UCSD-AML1 (cell line): ENCODE measurements at regions not wholly inside any gene's neighbourhood (a gene's known extent, or its start where the extent isn't known, plus 50 kb on each side); places are given as distances from the start of the nearest gene placed in this dataset.
"Not testable (repeated sequence)": the region's sequence is repeated elsewhere in the genome, so short reads cannot be mapped to it uniquely, and the experiment has no call there.

Experiments
- DNase-seq: peaks from one replicate; lab custom pipeline; 2025; ENCODE audit not compliant: unreplicated experiment; lab: John Stamatoyannopoulos, UW

- DNase-seq: no peak
Observed at GRCh38 chr18:42533009-42533575, 578.1 kb downstream of the PIK3C3 start.

DNA sequence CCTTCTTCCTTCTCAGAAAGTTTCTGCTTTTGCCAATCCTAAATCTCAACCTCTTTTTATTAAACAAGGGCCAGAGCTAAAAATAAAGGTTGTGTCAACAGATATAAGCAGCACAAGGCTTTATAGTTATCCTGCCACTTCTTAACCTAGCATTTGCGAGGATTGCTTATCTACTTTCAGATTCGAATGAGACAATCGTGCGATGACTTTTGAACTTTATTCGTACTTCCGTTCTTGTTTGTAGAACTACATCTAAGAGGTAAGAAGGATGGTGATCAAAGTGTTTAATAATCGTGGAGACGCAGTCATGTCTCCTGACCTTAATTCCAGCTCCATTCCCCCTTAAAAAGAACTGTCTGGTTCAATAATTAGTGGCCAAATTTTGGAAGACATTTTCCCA, 578.6 kb downstream of the PIK3C3 start:
- DNase-seq: no peak

GRCh38 chr18:42534313-42534712, 579.3 kb downstream of the PIK3C3 start:
- DNase-seq: no peak

- no peak for DNase-seq
Observed at GRCh38 chr18:42536442-42536841, 579.0 kb downstream of the RIT2 start.

- DNase-seq: no peak
Observed at GRCh38 chr18:42537291-42537690, 578.2 kb downstream of the RIT2 start.

DNA sequence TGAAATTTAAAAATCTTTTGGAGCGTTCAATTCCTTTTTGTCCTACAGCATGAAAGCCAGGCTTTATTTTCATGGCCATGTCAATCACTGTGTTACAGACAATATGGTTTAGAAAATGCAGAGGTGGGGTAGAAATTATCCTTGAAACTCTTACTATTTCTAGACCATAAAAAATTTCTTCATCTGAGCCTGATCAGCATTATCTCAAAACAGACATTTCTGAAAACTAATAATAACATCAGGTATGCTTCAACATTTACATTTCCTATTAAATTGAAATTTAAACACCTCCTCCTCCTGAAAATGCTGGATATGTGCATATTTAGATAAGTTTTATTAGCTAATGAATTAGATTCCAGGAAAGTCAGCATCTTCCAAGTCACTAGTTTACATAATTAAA, 570.6 kb downstream of the RIT2 start:
- DNase-seq: no peak

GRCh38 chr18:42545825-42546224, 569.7 kb downstream of the RIT2 start:
- no peak for DNase-seq

DNA sequence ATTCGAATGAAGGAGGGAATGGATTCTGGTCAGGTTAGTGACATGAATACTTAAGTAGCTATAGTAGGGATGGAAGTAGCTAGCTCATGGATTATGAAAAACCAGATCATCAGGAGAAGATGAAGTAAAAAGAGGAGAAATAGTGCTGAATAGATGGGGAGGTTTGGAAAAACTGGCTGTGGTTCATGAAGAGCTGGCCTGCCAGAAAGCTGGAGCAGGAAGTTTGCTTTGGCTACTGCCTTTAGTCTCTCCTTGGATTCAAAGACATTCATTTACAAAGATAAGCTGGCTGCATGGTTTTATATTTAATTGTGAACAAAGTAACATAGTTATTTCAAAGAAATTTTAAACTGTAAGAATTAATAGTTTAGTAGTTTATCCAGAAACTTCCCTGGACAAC, 567.0 kb downstream of the RIT2 start:
- no peak for DNase-seq

- no peak for DNase-seq
Observed at GRCh38 chr18:42549596-42549995, 565.9 kb downstream of the RIT2 start.

GRCh38 chr18:42552559-42552958, 562.9 kb downstream of the RIT2 start:
- not testable (repeated sequence) for DNase-seq

GRCh38 chr18:42559069-42559690, 556.3 kb downstream of the RIT2 start:
- DNase-seq: no peak

GRCh38 chr18:42561521-42561920, 554.0 kb downstream of the RIT2 start:
- no peak for DNase-seq

- no peak for DNase-seq
Observed at GRCh38 chr18:42563995-42564394, 551.5 kb downstream of the RIT2 start.

DNA sequence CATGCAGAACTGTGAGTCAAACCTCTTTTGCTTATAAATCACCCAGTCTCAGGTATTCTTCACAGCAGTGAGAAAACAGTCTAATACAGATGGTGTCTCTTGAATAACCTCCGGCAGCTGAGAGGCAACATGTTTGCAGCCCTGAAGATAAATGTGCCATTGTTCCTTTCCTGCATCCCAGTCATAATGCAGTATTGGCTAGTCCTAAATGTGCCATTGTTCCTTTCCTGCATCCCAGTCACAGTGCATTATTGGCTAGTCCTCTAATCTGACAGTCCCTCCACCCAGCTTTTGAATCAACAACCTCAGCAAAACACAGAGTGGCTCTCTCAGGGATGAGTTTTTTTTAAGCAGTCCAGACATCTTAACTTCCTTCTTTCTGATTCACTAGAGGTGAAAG, 550.7 kb downstream of the RIT2 start:
- no peak for DNase-seq

DNA sequence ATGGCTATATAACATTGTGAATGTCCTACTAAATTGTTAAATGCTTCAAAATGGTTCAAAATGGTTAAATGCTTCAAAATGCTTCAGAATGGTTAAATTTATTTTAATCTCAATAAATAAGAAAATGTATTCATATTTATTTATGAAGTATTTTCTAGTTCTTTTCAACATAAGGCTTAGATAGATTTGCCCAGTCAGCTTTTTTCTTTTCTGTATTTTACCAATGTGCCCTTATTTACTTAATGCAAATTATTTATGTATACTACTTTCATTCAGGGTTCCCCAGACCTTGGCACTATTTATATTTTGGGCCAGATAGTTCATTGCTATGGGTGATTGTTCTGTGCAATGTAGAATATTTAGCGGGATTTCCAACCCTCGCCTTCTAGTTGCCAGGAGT, 546.7 kb downstream of the RIT2 start:
- no peak for DNase-seq

- DNase-seq: no peak
Observed at GRCh38 chr18:42574871-42575270, 540.6 kb downstream of the RIT2 start.

- DNase-seq: no peak
Observed at GRCh38 chr18:42576124-42576523, 539.4 kb downstream of the RIT2 start.

DNA sequence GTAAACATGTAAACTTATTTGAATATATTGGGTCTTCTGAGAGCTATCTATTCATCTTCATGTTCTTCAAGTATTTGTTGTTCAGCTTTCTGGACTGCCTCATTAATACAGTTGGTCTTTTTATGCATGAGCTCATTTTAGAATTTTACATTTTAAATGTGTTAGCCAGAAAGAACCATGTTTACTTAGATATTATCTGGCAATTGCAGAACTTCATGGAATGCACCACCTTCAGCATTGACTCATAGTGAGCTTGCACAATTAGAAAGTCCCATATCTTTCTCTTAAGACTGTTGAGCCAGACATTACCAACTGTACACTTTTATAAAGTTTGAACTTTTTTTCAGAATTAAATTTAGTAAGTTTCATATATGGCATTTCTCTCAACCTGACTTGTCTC, 536.7 kb downstream of the RIT2 start:
- no peak for DNase-seq

DNA sequence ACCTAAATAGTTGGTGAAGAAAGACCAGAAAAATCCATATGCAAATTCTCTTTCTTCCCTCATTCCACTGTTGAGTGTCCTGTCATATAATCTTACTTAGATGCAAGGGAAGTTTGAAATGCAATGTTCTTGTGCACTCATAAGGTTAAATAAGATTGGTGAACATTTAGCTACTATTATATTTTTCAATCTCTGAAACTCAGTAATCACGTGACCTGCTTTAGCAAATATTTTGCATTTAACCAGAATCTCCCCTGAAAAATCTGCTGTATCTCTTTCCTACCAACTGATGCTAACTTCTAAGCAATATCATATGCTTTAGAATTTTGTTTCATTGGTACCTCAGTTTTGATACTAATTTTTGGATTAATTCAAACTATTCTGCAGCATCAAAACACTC, 533.2 kb downstream of the RIT2 start:
- no peak for DNase-seq

DNA sequence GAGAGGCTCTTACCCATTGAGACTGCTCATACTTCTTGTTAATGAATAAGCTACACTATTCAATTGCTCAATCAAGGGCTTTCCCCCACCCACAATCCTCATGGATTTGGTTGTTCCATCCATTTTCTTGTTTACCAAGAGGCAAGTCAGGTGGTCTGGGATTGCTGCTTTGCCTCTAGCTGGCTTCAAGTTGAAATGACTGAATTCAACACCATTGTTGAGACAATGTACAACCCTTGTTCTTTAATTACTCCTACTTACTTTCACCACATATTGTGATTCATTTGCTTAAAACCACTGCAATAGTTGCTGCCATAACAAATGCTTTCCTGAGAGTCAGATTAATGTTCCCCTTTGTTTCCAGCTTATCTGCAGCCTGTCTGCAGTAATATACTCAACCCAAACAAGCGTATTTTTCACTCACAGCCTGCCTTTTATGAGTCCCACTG, 532.2 kb downstream of the RIT2 start:
- DNase-seq: no peak

DNA sequence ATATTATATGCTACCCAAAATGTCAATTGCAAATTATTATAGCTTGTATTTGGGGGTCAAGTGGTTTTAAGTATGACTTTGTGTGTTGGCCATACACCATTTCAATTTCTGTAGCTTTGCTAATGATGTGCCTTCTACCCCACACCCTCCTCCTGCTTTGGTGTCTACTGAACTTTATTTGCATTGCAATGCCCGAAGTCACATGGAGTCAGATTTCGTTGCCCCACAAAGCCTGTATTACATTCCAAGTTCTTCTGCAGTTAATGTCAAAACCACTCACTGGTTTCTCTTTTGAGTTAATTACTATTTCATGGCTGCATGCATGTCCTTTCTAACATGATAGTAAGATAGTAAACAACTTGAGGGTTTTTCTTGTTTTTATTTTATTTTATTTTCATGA, 528.9 kb downstream of the RIT2 start:
- no peak for DNase-seq

DNA sequence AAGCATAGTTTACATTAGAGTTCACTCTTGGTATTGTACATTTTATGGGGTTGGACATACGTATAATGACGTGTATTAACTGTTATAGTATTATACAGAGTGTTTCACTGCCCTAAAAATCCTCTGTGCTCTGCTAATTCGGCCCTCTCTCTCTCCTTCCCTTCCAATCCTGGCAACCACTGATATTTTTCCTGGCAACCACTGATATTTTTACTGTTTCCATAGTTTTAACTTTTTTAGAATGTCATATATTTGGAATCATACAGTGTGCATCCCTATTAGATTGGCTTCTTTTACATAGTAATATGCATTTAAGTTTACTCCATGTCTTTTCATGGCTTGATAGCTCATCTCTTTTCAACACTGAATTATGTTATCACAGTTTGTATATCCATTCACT, 526.7 kb downstream of the RIT2 start:
- DNase-seq: no peak

- DNase-seq: no peak
Observed at GRCh38 chr18:42604820-42605219, 510.7 kb downstream of the RIT2 start.
